Panc1 (cell line): ENCODE measurements at regions not wholly inside any gene's neighbourhood (a gene's known extent, or its start where the extent isn't known, plus 50 kb on each side); places are given as distances from the start of the nearest gene placed in this dataset.

Source experiments
- ATAC-seq: fragments of 200-7000 bp; cut with Tn5 transposase; 2 replicates; pipeline ENCODE4 v1.9.1; 2020; ENCODE audit warnings: mild to moderate bottlenecking, moderate library complexity
- BruUV-seq: library from RNA; stranded (reverse); fragments of 400-500 nt; replicated peaks from 2 replicates; lab custom pipeline; 2021; lab: Mats Ljungman, UMichigan
- CTCF ChIA-PET: fragments of 300-600 bp; sonication (Branson Sonifier 250); formaldehyde crosslinking; loops from one replicate; lab custom pipeline; 2022; ENCODE audit warnings: antibody characterized with exemption; lab: Charles Lee
- POLR2A ChIA-PET: fragments of 300-600 bp; sonication (Branson Sonifier 250); formaldehyde crosslinking; loops from one replicate; lab custom pipeline; 2022; ENCODE audit warnings: antibody characterized with exemption; lab: Charles Lee
- DNase-seq: peaks from one replicate; pipeline ENCODE4 v3.0.0-alpha.2; 2010; ENCODE audit warnings: low read depth, low spot score
- H3K27ac ChIP-seq: 2 replicates; pipeline ENCODE4 v1.5.1; 2011; ENCODE audit warnings: mild to moderate bottlenecking, low read length, inconsistent platforms
- H3K27me3 ChIP-seq: fragments of 200-500 bp; sonication (Bioruptor generic); 2 replicates; pipeline ENCODE4 v1.6.0; 2014; ENCODE audit warnings: low read length, inconsistent platforms; ENCODE audit not compliant: control insufficient read depth, insufficient read depth
- H3K36me3 ChIP-seq: fragments of 200-500 bp; sonication (Bioruptor generic); 2 replicates; pipeline ENCODE4 v1.5.1; 2014; ENCODE audit warnings: inconsistent platforms, mild to moderate bottlenecking, low read length, moderate library complexity; ENCODE audit not compliant: control insufficient read depth, insufficient read depth
- H3K4me1 ChIP-seq: 2 replicates; pipeline ENCODE4 v1.5.1; 2011; ENCODE audit warnings: inconsistent platforms, mild to moderate bottlenecking, low read length, moderate library complexity; ENCODE audit not compliant: control insufficient read depth, insufficient read depth
- H3K4me3 ChIP-seq, 2 experiments: 2 replicates each; pipeline ENCODE4 v1.5.1; 2011 to 2012; ENCODE audit warnings: low read depth in 2 of 2, low read length in 2 of 2, mild to moderate bottlenecking in 2 of 2, inconsistent platforms in 1 of 2, moderate library complexity in 1 of 2
- H3K9me3 ChIP-seq: fragments of 200-500 bp; sonication (Bioruptor generic); 2 replicates; pipeline ENCODE4 v1.5.1; 2014; ENCODE audit warnings: low read depth, mild to moderate bottlenecking, inconsistent platforms, low read length, moderate library complexity; ENCODE audit not compliant: control insufficient read depth, insufficient read depth
- POLR2AphosphoS5 ChIP-seq: IDR thresholded peaks from 2 replicates; pipeline ENCODE4 v1.6.1; 2012; ENCODE audit warnings: mild to moderate bottlenecking, low read depth, low read length, moderate library complexity
- SIN3A ChIP-seq: IDR thresholded peaks from 2 replicates; pipeline ENCODE4 v1.6.1; 2012; ENCODE audit warnings: low read depth, mild to moderate bottlenecking, low read length, moderate library complexity, borderline replicate concordance; ENCODE audit not compliant: insufficient read depth
- TCF7L2 ChIP-seq: IDR thresholded peaks from 2 replicates; pipeline ENCODE4 v1.6.1; 2011; ENCODE audit warnings: mild to moderate bottlenecking, low read depth, low read length, inconsistent platforms
- in situ Hi-C: cut with HindIII; loops from 2 replicates; pipeline ENCODE4 v1.10.0; 2016; ENCODE audit warnings: low sequenced_read_pairs, low pct_unique_long_range_greater_than_20kb
- intact Hi-C: fragments of 100-400 bp; cut with micrococcal nuclease; formaldehyde crosslinking; loops from one replicate; pipeline ENCODE4 v1.10.0; 2022; ENCODE audit not compliant: unreplicated experiment
- TF ChIP-seq, protein P1 (sequence below): fragments of 450-650 bp; IDR thresholded peaks from 2 replicates; pipeline ENCODE4 v1.5.1; 2017; ENCODE audit warnings: mild to moderate bottlenecking
- TF ChIP-seq, protein P2 (sequence below), 2 experiments: IDR thresholded peaks; 2 replicates each; pipeline ENCODE4 v1.6.1; 2011 to 2012; ENCODE audit warnings: low read depth in 2 of 2, control low read depth in 1 of 2, low read length in 1 of 2, mild to moderate bottlenecking in 1 of 2, moderate library complexity in 1 of 2; ENCODE audit not compliant: insufficient read depth in 1 of 2

GRCh38 chr7:25851332-25852210, 300.4 kb upstream of the NFE2L3 start:
- no TSS peak for BruUV-seq
- peak overlapping the region; percentile 28 to 50 for H3K4me3 ChIP-seq
- in situ Hi-C loops = no loop called here

DNA sequence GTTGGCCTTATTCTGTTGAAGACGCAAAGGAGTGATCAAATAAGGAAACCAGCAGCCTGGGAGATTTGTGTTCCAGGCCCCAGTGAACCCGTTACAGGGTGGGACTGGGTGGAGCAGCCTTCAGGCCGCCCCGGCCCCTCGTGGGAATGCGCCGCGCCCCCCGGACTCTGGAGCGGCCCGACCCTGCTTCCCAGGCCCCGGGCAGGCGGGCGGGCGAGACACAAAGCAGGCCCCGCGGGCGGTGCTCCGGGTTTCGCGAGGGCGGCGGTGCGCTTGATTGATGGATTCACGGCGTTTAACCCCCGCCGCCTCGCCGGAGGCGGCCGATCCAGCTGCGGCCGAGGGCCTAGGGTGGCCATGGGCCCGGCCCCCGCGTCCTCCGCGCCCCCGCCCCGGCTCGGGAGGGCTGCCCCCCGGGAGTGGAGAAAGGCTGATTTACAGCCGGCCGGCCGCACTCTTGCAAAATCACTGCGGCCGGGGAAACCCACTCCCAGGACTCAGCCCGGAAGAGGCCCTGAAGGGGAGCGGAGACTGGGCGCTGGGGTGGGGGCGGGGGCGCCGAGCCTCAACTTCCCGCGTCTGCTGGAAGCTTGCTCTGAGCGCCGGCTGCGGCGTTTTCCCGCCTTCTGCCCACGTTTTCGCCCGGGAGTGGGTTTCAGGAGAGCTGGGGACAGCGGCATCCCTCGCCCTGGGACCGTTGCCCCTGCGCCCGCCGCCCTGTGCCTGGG, 299.6 kb upstream of the NFE2L3 start:
- TF ChIP-seq, protein P1, sequence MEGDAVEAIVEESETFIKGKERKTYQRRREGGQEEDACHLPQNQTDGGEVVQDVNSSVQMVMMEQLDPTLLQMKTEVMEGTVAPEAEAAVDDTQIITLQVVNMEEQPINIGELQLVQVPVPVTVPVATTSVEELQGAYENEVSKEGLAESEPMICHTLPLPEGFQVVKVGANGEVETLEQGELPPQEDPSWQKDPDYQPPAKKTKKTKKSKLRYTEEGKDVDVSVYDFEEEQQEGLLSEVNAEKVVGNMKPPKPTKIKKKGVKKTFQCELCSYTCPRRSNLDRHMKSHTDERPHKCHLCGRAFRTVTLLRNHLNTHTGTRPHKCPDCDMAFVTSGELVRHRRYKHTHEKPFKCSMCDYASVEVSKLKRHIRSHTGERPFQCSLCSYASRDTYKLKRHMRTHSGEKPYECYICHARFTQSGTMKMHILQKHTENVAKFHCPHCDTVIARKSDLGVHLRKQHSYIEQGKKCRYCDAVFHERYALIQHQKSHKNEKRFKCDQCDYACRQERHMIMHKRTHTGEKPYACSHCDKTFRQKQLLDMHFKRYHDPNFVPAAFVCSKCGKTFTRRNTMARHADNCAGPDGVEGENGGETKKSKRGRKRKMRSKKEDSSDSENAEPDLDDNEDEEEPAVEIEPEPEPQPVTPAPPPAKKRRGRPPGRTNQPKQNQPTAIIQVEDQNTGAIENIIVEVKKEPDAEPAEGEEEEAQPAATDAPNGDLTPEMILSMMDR = no peak
- TF ChIP-seq POLR2AphosphoS5 (no peak), TCF7L2 (no peak), SIN3A (no peak)
- TF ChIP-seq, protein P2, sequence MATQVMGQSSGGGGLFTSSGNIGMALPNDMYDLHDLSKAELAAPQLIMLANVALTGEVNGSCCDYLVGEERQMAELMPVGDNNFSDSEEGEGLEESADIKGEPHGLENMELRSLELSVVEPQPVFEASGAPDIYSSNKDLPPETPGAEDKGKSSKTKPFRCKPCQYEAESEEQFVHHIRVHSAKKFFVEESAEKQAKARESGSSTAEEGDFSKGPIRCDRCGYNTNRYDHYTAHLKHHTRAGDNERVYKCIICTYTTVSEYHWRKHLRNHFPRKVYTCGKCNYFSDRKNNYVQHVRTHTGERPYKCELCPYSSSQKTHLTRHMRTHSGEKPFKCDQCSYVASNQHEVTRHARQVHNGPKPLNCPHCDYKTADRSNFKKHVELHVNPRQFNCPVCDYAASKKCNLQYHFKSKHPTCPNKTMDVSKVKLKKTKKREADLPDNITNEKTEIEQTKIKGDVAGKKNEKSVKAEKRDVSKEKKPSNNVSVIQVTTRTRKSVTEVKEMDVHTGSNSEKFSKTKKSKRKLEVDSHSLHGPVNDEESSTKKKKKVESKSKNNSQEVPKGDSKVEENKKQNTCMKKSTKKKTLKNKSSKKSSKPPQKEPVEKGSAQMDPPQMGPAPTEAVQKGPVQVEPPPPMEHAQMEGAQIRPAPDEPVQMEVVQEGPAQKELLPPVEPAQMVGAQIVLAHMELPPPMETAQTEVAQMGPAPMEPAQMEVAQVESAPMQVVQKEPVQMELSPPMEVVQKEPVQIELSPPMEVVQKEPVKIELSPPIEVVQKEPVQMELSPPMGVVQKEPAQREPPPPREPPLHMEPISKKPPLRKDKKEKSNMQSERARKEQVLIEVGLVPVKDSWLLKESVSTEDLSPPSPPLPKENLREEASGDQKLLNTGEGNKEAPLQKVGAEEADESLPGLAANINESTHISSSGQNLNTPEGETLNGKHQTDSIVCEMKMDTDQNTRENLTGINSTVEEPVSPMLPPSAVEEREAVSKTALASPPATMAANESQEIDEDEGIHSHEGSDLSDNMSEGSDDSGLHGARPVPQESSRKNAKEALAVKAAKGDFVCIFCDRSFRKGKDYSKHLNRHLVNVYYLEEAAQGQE (IDR thresholded peaks at IDR 0.05; ENCODE audit: insufficient read depth in 1 of 2, low read depth in 2 of 2, low read length in 1 of 2) = no peak
- peaks cover 32% of the 10 kb centered on the region for H3K27me3 ChIP-seq
- H3K36me3 ChIP-seq = no peaks in the 10 kb centered on the region
- no TSS peak for BruUV-seq
- H3K4me3 ChIP-seq = peak overlapping the region; percentile 28 to 50
- H3K27ac ChIP-seq = no peak overlapping the region; the same call in 1 of the 2 replicates
- POLR2A ChIA-PET = no interaction called here
- H3K9me3 ChIP-seq = no peaks in the 10 kb centered on the region
- ATAC-seq (peak; percentile 72), DNase-seq (no peak)
- in situ Hi-C loops (no loop called here), intact Hi-C loops (loop anchor here (2.0 kb wide), 1 partner anchor 284 kb away; no protein-coding TSS in a partner anchor)
- CTCF ChIA-PET = interaction anchor here (0.6 to 1.4 kb wide), 8 partner anchors 11 to 981 kb away, joined by 3 to 20 read pairs (median 3); no protein-coding TSS in a partner anchor
- peaks cover 14% of the 10 kb centered on the region for H3K4me1 ChIP-seq

More at GRCh38 chr7:25851332-25852210, 300.4 kb upstream of the NFE2L3 start:
- Histone ChIP-seq H3K4me1 (peaks cover 14% of the 10 kb centered on the region), H3K36me3 (no peaks in the 10 kb centered on the region), H3K27ac (no peak overlapping the region; the same call in 1 of the 2 replicates), H3K27me3 (peaks cover 32% of the 10 kb centered on the region), H3K9me3 (no peaks in the 10 kb centered on the region)
- intact Hi-C loops = loop anchor here (2.0 kb wide), 1 partner anchor 283 kb away; no protein-coding TSS in a partner anchor
- ChIA-PET CTCF (interaction anchor here (0.6 to 1.4 kb wide), 10 partner anchors 10 to 981 kb away, joined by 3 to 20 read pairs (median 3); no protein-coding TSS in a partner anchor), POLR2A (no interaction called here)
- TF ChIP-seq, protein P1 = peak; percentile 95
- TF ChIP-seq, protein P2 (IDR thresholded peaks at IDR 0.05; ENCODE audit: insufficient read depth in 1 of 2, low read depth in 2 of 2, low read length in 1 of 2) = no peak
- peak; percentile 71 for DNase-seq
- ATAC-seq = peak; percentile 93
